Kidney tubule cell (primary cell): ENCODE measurements at regions not wholly inside any gene's neighbourhood (a gene's known extent, or its start where the extent isn't known, plus 50 kb on each side); places are given as distances from the start of the nearest gene placed in this dataset.
A peak's percentile ranks its signal among the peaks of the same experiment; 100 is the strongest.

ENCODE experiments used
- DNase-seq: peaks from one replicate; pipeline ENCODE4 v3.0.0-alpha.2; 2018; ENCODE audit warnings: low spot score

DNA sequence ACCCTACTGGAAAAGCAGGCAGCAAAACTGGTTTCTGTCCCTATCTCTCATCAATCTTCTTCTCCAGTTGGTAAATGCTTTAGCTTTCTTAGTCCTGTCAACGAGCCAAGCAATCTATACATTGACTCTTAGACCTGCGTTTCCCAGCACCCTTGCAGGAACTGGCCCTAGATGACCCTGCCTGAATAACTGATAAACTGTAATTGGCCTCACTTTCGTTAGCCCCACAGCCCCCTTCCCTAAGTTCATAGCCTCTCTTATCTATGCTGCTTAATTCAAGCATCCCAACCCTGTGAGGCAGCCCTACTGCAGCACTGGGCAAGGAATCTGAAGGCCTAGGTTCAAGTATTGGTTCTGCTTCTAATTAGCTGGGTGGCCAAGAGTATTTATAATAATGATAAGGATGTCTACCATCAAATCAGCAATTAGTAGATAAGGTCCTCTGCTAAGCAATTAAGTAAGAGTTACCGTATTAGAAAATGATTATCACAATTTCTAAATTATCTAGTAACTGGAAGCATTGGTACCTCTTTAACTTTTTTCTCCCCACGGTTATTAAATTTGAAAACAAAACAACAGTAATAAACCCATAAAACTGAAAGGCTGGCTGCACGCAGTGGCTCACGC lies 86.4 kb upstream of the RMDN2 start:
- no peak for DNase-seq

DNA sequence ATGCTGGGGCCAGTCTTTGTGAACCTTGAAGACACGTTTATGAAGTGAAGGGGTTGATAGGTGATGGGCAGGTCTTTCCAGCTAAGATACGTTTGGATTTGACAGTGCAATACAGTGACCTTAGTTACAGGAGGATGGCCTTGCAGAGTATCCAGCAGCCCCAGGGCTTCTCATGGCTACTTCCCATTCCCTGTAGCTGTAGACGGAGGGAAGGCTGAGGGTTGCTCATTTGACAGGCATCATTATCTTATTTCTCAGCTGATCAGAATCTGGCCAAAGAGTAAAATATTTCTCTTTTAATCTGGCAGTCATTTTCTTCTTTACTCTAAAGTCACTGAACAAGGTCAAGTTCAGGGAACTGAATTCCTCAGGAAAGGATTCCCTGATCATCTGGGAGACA lies 85.1 kb upstream of the RMDN2 start:
- no peak for DNase-seq

DNA sequence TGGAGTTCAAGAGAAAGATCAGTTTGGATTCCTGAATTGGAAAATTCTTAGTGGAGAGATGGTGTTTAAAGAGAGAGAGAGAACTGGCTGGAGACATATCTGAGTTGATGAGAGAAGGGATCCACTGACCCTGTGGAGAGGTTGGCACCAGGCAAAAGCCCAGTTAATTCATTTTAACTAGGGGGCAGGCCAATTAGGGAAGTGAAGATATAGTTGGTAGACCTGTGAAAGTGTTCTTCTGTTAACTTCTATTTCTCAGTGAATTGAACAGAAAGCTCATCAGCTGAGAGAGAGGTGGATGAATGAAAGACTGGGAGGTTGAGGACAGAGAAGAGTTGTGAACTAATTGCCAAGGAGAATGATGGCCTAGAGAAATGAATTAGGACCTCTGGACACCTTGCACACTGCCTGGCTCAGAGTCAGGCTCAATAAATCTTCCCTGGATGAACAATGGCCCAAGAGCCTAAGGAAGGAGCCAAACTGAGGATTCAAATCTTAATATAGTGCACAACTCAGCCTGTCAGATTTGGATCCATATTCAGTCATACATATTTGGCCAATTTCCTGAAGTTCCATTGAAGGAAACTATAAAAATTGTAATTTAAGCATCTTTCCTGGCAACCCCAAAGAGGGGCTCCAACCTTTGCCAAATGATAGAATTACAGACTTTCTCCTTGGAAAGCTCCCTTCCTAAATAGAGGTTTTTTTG lies 82.2 kb upstream of the RMDN2 start:
- no peak for DNase-seq

DNA sequence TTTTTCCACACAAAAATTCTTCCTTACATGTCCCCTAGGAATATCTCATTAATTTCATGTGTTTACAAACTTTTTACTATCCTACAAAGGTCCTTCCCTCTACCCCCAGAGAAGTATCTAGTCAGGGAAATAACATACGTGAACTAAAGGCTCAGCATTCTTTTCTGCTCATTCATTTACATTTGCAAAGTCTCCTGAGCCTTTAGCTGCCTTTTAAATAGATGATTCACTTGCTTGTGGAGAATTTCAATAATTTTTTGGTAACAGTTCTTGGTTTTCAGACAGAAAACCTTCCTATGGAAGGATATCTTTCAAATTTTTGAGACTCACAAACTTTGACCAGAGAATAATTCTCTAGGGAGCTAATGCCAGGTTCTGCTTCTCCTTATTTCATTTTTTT lies 81.5 kb upstream of the RMDN2 start:
- DNase-seq: peak; percentile 41

DNA sequence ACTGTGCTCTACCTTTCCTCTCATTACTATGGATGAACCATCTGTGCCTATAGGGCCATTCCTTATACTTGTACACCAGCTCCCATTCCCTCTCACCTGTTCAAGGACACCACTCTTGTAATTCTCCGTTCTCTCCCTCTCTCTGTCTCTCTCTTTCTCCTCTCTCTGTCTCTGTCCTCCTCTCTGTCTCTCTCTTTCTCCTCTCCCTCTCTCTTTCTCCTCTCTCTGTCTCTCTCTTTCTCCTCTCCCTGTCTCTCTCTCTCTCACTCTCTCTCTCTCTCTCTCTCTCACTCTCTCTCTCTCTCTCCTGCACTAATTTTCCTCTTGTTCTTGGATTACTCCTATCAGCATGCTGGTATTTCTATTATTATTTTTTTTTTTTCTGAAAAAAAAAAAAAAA lies 78.9 kb upstream of the RMDN2 start:
- DNase-seq: no peak

DNA sequence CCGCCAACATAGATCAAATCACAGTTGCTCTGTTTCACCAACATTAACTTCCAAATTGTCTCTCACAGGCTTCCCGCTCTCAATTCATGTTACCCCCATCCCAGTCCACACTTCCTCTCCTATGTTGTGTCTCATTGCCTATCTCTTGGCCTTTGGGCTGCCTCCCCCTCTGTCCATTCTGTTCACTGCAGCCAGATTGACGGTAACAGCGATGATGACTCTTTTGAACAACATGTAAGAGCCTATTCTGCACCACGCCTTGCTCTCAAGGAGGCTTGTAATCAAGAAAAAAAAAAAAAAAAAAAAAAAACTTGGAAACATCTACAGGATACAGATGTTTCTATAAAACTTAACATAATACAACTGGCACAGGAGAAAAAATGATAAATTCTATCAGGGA lies 77.3 kb upstream of the RMDN2 start:
- DNase-seq: no peak

DNA sequence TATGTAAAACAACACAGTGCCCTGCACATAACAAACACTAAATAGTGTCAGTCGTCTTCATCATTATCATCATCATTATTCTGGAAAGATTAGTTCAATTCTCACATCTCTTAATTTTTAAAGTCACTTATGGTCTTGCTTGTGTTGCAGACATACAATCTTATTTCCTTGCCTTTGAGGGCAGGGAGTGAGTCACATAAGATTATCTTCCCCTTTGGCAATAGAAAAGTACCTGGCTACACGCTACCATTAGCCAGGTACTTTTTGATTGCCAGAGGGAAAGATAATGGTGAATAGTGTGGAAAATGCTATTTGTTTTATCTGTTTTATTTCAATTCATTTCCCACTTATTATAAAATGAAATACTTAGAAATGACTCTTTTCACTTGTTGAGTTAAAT lies 76.6 kb upstream of the RMDN2 start:
- no peak for DNase-seq

DNA sequence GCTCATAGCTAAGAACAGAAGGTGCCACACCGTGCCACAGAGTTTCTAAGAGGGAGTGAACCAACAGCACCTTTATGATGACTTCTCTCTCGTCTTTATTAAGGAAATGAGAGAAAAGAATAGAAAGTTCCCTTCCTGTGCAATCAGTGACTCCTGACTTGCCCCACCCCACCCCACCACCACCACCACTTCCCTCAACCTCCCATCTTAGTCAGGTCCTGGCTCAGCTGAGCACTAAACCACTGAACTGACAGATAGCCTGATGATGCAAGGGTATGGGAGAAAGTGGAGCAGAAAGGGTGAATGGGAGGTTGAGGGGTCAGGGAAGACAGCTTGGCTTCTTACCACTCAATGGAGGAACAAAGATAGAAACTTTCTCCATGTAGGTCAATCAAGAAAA lies 75.2 kb upstream of the RMDN2 start:
- DNase-seq: no peak

DNA sequence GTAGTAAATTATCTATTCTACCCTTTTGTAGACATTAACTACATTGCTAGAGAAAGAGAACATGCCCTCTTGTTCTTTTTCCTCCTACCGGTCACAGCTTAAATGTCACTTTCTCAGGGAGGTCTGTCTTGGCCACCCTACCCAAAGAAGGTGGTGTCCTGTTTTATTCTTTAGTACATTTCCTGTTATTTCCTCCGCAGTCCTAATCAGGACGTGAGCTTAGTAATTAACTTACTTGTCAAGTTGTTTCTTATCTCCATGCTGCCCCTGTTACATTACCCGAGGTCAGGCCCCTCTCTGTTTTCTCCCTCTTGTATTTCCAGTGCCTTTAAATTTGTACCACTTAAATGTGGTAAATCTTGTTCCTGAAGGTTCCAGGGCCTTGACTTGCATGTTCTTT lies 73.7 kb upstream of the RMDN2 start:
- DNase-seq: no peak

DNA sequence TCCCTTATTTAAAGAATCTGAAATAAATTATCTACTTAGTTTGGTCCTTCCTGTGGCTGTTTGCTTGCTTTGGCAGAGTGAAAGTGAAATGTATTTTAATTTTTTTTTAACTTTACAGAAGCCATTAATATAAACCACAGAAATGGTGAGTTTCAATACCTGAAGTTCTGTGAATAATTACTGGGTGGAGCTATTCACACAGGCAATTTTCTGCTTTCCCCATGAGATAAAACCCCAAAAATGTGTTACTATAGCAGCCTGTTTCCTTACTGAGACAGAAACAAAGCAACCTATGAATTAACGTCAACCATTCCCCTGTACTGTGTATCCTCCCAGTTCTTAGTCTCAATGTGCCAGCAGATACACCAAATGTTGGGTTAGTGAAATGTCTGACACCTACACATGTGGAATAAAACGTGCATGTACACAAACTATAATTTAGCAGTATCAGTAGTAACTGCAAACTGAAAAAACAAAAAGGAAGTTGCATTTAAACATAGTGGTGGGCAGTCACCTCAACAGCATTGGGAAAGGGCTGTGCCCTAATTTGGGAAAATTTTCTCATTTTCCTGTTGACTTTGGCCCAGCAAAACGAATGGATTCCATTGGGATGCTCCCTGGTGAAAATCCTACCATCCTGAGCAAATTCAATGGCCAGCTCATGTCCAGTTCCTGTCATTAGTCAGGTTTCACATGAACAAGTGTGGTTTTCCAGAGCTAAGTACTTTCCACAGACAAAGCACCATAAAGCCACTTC lies 73.1 kb upstream of the RMDN2 start:
- no peak for DNase-seq

DNA sequence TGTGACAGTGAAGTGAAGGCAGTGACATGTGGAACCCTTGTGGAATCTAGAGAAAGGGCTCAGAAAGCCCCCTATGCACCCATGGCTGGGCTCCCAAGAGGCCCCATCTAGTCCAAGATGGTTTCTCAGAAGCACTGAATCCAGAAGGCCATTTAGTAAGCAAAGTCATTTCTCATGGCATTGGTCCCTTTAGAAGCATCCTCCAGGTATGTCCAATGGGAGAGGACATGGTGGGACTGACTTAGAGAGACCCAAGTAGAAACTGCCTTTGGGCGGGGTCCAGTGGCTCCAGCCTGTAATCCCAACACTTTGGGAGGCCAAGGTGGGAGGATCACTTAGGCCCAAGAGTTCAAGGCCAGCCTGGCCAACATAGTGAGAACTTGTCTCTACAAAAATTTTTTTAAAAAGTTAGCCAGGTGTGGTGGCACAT lies 72.5 kb upstream of the RMDN2 start:
- DNase-seq: no peak

DNA sequence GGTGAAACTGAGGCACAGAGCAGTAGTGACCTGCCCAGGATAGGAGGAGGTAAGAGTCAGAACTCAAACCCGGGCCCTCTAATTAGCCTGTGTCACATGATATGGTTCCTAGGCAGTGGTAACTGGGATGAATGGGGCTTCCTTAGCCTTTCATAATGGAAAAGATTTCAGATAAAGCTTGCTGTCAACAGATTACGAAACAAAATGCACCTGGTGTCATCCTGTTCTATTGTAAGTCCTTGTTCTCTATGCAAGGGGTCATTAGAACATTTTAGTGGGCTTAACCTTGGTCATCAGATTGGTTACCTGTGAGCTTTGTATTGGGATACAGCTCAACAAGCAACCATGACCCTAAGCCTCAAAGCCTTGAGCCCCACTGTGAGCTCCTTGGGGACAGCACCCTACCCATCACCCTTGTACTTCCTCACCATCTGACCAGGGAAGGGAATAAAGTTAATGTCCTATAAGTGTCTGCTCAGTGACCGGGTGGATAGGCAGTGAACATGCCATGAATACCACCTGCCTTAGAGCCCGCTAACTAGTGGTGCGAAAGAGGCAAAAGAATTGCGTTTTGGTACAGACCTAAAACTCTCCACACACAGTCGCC lies 70.3 kb upstream of the RMDN2 start:
- DNase-seq: no peak

DNA sequence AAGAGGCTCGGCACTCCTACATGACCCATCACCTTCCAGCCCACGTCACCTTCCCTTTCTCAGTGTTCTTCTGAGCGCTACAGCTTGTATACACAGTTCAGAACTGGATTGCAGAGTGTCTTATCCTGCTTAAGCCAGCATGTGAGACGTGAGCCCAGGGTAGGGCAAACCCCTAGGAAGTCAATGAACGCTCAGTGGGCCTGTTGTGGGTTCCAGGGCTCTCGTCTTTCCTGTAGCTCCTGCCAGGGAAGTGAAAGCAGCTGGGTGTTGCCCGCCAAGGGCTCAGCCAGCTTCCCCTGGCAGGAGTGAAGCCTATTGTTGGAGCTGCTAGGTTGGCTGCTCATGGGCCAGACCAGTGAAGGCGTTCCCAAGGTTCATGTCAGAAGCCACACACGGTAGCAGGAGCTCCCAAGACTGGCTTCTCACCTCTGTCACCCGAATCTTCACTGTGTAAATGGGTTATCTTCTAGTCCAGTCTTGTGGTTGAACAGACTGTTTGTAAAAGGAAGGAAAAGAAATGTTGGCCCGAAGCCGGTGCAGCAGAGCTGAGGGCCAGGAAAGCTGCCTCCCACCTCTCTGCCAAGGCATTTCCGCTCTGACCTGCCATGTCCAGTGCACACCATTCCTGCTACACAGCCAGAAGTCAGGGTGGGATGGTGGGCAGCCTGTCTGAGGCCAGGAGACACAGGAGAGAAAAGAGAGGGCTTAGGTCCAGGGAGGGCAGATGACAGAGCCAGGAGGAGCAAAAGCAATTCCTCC lies 69.6 kb upstream of the RMDN2 start:
- no peak for DNase-seq

DNA sequence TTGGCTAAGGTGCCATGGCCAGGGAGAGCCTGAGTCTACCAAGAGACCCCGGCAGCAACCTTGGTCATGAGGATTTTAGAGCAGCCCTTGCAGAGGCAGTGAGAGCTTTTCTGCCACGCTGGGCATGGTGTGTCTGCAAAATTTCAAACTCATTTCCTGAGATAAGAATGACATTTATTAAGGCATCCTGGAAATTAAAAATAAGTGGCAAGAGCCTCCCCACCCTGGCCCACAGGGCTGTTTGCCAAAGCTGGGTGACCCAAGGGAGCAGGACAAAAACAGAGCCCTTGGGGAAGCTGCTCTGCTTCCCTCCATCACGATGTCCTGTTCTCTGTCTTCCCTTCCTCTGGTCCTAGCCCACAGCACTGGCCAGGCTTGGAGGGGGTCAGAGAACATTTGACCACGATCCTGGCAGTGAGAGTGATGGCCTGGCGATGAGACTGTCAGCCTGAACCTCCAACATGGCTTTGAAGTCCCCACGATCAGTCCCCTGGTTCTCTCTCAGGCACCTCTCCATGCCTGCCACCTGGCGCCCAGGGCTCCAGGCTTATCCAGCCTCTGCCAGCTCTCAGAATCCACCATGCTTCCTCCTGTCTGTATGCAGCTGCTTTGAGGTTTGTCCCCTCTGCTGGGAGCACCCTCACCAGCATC lies 68.9 kb upstream of the RMDN2 start:
- DNase-seq: no peak

DNA sequence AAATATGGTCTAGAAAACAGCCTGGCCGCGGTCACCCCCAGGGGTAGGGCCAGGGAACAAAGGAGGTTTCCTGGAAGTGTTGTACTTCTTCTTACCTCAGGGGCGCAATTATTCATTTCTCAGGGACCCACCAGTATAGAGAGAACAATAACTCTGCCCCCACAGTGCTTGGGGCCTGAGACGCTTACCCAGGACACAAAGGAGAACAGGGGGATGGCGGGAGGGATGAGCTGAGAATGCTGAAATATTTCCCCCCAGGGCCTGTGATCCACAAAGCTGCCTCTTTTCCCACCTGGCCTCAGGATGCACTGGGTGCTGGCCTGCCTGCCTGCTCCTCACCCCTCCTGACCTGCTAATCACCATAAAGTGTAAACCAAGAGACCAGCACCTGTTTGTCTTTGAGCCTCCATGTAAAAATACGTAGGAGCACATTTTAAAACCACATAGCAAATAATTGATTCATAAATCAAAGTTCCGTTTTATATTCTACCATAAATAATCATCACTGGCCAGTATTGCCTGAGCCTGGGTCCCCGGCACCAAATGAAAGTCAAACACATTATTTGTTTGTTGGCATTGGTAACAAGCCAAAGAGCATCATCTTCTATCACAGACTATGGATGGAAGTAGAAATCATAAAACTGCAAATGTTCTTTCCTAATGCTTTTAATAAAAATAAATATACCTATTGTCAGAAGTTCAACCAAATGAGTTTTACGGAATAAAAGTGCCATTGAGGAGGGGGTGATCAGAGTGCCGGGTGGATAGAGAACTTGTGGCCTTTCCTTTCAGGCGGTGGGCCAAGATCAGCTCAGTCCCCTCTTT lies 67.3 kb upstream of the RMDN2 start:
- no peak for DNase-seq

DNA sequence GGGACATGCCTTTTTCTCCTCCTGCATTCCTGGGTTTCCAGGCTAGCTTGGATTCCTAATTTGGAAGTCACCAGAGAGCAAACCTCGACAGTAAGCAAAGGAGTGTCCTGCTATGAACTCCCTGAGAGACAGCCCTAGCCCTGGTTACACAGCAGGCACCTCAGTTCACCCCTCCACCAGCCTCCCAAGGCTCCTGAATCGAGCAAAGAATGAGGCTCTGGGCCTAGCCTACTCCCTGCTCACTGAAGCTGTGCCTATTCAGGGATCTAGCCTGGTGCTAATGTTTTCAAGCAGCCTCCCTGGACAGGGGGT lies 66.7 kb upstream of the RMDN2 start:
- DNase-seq: peak; percentile 21

DNA sequence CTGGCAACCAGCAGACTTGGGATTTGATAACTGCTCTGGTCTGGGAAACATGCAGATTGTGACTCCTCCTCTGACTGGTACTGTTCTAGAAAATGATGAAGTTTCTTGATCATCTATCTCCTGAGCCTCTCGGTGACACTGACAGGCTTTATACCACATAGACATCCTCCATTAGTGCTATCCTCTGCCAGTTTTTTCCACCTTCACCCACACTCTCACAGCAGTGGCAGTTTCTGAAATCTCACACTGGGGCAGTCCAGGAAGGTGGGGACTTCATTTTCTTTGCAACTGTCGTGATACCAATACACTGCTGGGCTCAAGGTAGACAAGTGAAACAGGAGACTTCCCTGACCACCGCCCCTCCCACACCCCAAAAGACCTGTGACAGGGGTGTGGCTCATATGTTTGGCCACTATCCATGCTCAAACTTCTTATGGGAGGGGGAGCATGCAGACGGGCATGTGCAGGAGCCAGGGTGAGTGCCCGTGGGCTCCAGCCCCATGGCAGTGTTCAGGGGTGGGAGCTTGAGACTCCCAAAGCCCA lies 66.3 kb upstream of the RMDN2 start:
- no peak for DNase-seq

DNA sequence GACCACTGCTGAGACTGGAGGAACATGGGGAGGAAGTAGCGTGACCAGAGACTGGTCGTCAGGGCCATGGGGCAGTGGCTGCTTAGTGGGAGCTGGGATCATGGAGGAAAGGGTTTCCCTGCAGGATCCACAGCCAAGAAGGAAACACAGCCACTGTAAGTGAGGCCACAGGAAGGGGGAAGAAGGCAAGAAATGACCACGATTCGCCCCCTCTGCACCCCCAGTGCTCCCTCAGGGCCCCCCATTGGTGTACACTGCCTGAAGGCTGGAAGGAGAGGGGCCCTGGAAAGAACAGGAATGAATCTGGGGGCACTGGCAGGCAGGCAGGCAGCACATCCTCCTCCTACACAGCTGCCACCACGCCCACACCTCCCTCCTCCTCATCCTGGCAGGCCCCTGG lies 62.5 kb upstream of the RMDN2 start:
- no peak for DNase-seq

DNA sequence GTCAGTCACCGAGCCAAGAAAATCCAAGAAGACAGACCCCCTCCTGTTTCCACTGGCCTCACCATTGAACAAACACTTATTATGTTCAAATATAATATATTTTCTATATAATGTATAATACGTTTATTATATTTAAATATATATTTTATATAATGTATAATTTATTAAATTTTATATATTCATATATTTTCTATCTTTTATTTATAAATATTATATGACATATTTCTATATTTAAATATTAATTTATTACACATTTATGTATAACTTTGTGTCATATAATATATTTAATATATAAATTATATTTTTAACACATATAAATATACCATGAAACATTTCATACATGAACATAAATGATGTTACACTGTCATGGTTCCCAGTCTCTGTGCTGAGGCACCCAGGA lies 60.9 kb upstream of the RMDN2 start:
- no peak for DNase-seq

DNA sequence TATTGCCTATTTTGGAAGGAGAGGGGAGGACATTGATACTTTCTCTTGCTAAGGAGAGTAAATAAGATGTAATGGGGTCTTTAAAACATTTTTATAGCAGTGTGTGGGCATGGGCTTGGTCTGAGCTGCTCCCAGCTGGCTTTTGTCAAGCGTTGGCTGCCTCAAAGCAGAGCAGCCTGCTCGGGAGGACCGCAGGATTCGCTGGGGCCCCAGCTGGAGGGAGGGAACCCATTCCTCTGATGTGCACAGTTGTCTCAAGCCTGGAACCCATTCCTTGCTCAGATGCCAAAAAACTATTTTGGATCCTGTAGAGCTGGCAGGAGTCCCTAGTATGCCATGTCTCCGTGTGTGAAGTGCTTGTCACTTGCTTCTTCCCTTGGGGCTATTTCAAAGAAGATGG lies 59.4 kb upstream of the RMDN2 start:
- no peak for DNase-seq
